ENCODE measurements at regions not wholly inside any gene's neighbourhood (a gene's known extent, or its start where the extent isn't known, plus 50 kb on each side); places are given as distances from the start of the nearest gene placed in this dataset.

GRCh38 chr4:129581305-129581704, 485.4 kb downstream of the C4orf33 start:
- H3K27me3 ChIP-seq: no peaks in the 10 kb centered on the region
- H3K36me3 ChIP-seq: no peaks in the 10 kb centered on the region
- no peak for DNase-seq (ENCODE audit: extremely low spot score in 2 of 2)
- TF ChIP-seq POLR2AphosphoS5 (IDR thresholded peaks at IDR 0.05; ENCODE audit: insufficient read depth in 1 of 2, low read depth in 1 of 2) (no peak), CTCF (IDR thresholded peaks at IDR 0.05) (no peak)
- H3K9me3 ChIP-seq: no peaks in the 10 kb centered on the region
- no peak overlapping the region for H3K4me3 ChIP-seq
- intact Hi-C loops (cut with DNase I): no loop called here
- no peaks in the 10 kb centered on the region for H3K4me1 ChIP-seq
- H3K27ac ChIP-seq: no peak overlapping the region

GRCh38 chr4:129583868-129584267, 487.9 kb downstream of the C4orf33 start:
- no peak overlapping the region for H3K4me3 ChIP-seq
- H3K36me3 ChIP-seq: no peaks in the 10 kb centered on the region
- intact Hi-C loops (cut with DNase I): no loop called here
- H3K9me3 ChIP-seq: no peaks in the 10 kb centered on the region
- TF ChIP-seq POLR2A (IDR thresholded peaks at IDR 0.05) (no peak), CTCF (IDR thresholded peaks at IDR 0.05) (no peak), POLR2AphosphoS5 (IDR thresholded peaks at IDR 0.05; ENCODE audit: insufficient read depth in 1 of 2, low read depth in 1 of 2) (no peak)
- DNase-seq (ENCODE audit: extremely low spot score in 2 of 2): no peak
- H3K27ac ChIP-seq: no peak overlapping the region
- H3K4me1 ChIP-seq: no peaks in the 10 kb centered on the region
- H3K27me3 ChIP-seq: no peaks in the 10 kb centered on the region

GRCh38 chr4:129598582-129598981, 502.6 kb downstream of the C4orf33 start:
- Histone ChIP-seq H3K27me3 (no peaks in the 10 kb centered on the region), H3K4me3 (no peak overlapping the region), H3K27ac (no peak overlapping the region), H3K36me3 (no peaks in the 10 kb centered on the region), H3K4me1 (no peaks in the 10 kb centered on the region), H3K9me3 (no peaks in the 10 kb centered on the region)
- intact Hi-C loops (cut with DNase I): no loop called here
- TF ChIP-seq POLR2AphosphoS5 (IDR thresholded peaks at IDR 0.05; ENCODE audit: insufficient read depth in 1 of 2, low read depth in 1 of 2): no peak
- DNase-seq (ENCODE audit: extremely low spot score in 2 of 2): no peak

GRCh38 chr4:129600898-129601297, 504.9 kb downstream of the C4orf33 start:
- H3K27ac ChIP-seq: no peak overlapping the region
- H3K9me3 ChIP-seq: no peaks in the 10 kb centered on the region
- H3K4me1 ChIP-seq: no peaks in the 10 kb centered on the region
- TF ChIP-seq POLR2AphosphoS5 (IDR thresholded peaks at IDR 0.05; ENCODE audit: insufficient read depth in 1 of 2, low read depth in 1 of 2) (no peak), CTCF (IDR thresholded peaks at IDR 0.05) (no peak), POLR2A (IDR thresholded peaks at IDR 0.05) (no peak)
- no peak for DNase-seq (ENCODE audit: extremely low spot score in 2 of 2)
- H3K27me3 ChIP-seq: no peaks in the 10 kb centered on the region
- intact Hi-C loops (cut with DNase I): no loop called here
- H3K4me3 ChIP-seq: no peak overlapping the region
- H3K36me3 ChIP-seq: no peaks in the 10 kb centered on the region

- Histone ChIP-seq H3K36me3 (no peaks in the 10 kb centered on the region), H3K27ac (no peak overlapping the region), H3K9me3 (no peaks in the 10 kb centered on the region), H3K4me1 (no peaks in the 10 kb centered on the region), H3K27me3 (no peaks in the 10 kb centered on the region), H3K4me3 (no peak overlapping the region)
- intact Hi-C loops (cut with DNase I): no loop called here
- no peak for TF ChIP-seq CTCF (IDR thresholded peaks at IDR 0.05)
- TF ChIP-seq POLR2A (IDR thresholded peaks at IDR 0.05): no peak
- TF ChIP-seq POLR2AphosphoS5 (IDR thresholded peaks at IDR 0.05; ENCODE audit: insufficient read depth in 1 of 2, low read depth in 1 of 2): no peak
- DNase-seq (ENCODE audit: extremely low spot score in 2 of 2): no peak
Observed at GRCh38 chr4:129602447-129602846, 506.5 kb downstream of the C4orf33 start.

Data from vagina (tissue), 2 donors.